GOT3 (cell line): ENCODE measurements at regions not wholly inside any gene's neighbourhood (a gene's known extent, or its start where the extent isn't known, plus 50 kb on each side); places are given as distances from the start of the nearest gene placed in this dataset.

Experiments
- DNase-seq: peaks from one replicate; lab custom pipeline; 2025; ENCODE audit warnings: mixed read lengths; lab: John Stamatoyannopoulos, UW

DNA sequence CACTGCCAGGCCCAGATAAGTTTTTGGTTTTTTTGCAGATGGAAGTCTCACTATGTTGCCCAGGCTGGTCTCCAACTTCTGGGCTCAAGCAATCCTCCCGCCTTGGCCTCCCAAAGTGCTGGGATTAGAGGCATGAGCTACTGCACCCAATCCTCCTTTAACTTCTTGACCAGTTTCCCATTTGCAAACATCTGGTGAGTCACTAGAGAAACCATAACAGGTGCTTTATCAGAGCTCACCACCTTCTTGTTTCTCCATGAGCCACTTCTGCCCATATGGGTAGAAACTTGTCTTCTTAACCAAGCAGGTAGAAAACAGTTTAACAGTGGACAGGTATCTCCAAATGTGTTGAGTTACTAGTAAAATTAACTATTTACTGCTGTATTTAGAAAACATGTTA, 128.4 kb upstream of the AP1S2 start:
- no peak for DNase-seq

DNA sequence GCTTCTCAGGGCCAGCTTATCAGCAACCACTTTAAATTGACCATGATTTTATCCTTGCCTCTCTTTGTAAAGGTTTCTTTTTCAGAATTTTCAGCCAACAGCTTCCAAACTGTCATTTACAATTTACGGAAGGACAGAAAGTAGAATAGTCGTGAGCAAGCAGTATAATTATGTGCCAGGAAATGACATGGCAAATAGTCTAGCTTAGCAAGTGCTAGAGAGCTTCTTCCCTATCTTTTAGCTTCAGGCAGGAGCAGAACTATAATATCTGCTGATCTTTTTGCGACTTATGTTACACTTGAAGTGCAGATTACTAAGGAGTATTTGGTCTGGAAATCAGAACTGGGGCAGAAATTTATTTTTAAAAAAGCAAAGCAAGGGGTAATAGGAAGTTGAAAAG, 123.0 kb upstream of the AP1S2 start:
- no peak for DNase-seq

DNA sequence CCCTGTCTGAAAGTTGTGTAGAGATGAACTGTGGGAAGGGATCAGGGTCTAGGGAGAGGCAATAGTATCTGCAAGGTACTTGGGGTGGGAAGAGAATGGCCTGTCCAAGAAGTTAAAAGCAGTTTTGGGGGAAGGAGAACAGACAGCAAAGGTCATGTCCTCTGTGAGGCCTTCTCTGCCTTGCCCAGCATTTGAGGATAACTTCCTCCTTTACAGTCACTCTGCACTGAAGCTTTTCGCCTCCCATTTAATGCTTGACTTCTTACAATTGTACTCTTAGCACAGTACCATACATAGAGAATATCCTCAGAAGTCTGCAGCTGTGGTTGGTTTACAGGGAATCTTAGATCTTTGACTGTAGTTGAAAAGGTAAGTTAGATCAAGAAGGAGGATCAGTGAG, 121.8 kb upstream of the AP1S2 start:
- no peak for DNase-seq

DNA sequence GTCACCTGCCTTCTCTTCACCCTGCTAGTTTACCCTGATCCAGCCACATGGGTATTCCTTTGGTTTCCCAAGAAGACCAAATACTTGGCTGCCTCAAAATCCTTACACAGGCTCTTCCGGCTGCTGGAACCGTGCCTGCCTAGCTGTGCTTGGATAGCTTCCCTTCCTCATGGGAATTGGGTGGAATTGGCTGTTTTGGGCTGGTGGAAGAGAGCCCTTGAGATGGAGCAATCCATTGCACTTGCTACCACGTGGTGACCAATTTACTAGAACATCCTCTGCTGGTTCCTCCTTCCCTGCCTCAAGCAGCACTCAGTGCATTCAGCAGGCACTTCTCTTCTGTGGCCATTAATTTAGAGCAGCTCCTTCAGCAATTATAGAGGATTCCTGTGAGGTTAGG, 119.3 kb upstream of the AP1S2 start:
- DNase-seq: no peak

DNA sequence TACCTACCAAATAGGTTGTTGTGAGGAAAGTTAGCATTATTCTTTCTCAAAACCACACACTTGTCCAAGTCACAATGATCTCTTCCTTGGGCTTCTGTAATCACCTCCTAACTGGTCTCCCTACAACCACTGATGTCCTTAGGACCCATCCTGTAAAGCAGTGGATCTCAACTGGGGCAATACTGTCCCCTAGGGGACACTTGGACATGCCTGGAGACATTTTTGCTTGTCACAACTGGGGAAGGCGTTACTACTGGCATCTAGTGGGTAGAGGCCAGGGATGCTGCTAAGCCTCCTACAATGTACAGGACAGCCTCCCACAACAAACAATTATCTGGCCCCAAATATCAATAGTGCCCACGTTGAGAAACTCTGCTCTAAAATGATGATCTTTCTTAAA, 118.7 kb upstream of the AP1S2 start:
- DNase-seq: no peak

DNA sequence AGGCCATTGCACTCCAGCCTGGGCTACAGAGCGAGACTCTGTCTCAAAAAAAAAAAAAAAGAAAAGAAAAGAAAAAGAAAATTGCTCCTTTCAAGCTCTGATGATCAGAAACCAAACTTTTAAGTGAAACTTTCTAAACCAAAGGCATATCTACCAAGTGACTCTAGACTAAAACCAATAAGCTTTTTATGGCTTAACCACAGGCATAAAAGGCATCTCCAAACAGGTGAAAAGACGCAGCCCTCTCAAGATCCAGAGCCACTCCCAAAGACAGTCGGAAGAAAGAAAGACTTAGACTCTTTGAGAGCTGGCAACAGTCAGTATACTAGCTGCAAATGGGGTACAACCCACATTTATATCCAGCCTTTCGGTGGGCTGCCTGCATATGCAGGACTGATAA, 117.1 kb upstream of the AP1S2 start:
- no peak for DNase-seq

DNA sequence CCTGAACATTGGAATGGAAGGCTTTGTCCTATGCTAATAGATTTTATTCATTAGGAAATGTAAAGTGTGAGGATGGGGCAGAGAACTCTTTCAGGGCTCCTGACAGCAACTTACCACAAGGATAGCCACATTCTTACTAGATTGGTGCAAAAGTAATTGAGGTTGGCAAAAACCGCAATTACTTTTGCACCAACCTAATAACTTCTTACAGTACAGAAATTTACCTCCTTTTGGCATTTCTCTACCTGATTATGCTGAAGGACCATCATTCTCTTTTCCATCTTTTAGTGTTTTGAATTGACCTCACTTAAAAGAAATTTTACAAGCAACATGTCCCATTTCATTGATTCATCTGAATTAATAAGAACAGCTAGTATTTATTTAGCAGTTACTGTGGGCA, 109.2 kb upstream of the AP1S2 start:
- DNase-seq: no peak

DNA sequence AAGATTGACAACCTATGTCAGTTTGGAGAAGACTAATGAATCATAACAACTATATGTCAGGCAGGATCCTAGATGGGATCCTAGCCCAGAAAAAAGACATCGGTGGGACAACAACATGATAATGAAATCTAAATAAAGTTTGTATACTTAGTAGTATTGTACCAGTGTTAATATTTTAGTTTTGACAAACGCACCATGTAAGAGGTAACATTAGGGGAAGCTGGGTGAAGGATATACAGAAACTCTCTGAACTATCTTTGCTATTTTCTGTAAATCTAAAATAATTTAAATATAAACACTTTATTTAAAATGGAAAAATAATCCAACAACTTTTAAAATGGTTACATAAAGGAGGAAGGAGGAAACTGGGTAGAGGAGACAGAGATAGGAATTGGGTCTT, 105.6 kb upstream of the AP1S2 start:
- no peak for DNase-seq

DNA sequence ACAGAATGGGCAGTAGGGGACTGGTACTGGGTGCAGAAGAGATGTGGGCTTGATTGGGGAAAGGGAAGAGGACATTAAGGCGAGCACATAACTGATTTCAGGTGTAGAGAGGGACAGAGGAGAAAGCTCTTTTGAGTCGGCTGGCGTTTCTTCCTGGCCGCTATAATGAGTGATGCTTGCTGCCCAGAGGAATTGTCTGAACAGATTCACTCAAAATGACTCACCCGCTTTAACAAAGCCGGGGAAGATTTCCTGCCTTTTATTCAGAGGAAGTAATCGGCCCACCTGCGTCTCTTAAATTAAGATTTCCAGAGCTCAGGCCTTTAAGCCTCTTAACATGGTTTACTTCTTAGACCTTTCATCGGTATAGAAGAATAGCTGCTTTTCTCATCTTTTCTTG, 102.1 kb upstream of the AP1S2 start:
- no peak for DNase-seq

DNA sequence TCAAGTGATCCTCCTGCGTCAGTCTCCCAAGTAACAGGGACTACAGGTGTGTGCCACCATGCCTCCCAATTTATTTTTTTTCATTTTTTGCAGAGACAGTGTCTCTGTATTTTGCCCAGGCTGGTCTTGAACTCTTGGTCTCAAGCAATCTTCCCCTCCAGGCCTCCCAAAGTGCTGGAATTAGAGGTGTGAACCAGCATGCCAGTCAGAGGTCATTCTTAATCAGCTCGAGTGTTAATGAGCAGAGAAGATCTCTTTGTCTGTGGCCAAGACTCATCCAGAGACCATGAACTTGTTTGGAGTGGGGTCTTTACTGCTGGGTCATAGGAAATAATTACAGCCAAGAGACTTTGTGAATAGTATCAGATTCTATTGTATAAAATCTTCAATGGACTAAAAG, 99.2 kb upstream of the AP1S2 start:
- no peak for DNase-seq

DNA sequence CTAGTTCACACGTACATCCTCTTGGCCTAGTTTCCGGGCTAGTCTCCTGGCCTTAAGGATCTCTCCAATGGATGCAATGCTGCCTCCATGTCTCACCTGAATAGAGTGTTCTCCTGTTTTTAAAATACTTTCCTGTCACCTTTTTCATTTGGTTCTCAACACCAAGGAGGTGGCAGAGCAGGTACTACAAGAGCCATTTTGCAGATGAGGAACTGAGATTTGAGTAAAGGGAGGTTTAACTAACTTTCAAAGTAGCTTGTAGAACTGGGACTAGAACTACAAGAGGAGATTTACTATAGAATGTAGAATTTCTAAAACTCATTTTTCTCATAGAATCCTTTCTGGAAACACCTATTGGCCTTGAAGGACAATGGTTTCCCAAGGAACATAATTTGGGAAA, 97.6 kb upstream of the AP1S2 start:
- DNase-seq: no peak

DNA sequence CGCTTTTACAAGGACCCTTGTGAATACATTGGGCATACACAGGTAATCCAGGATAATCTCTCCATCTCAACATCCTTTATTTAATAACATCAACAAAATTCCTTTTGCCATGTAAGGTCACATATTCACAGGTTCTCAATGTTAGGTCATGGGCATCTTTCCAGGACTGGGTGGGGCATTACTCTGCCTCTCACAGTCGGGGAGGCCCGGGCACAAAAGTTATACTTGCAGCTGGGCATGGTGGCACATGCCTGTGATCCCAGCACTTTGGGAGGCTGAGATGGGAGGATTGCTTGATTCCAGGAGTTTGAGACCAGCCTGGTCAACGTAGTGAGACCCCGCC, 93.7 kb upstream of the AP1S2 start:
- DNase-seq: no peak

DNA sequence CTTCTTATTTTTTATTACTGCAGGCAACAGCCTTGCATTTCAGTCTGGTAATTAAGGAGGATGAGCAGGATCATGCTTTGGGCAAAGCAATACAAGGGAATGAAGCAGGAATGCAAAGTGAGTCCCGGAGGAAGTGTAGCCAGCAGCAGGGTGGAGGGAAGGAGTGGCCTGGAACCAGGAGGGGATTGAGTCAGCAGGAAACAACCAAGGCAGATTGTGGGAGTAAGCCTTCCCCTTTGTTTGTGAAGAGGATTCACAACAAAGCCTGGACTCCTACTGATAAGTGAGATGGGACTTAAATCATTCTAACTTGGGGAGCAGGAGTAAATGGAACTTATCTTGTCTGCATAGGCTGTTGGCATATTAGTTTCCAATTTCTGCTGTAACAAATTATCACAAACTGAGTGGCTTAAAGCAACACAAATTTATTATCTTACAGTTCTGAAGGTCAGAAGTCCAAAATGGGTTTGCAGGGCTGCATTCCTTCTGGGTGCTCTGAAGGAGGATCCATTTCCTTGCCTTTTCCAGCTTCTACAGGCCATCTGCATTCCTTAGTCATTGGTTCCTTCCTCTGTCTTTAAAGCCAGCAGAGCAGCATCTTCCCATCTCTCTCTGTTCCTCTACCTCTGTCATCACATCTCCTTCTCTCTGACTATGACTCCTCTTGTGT, 93.2 kb upstream of the AP1S2 start:
- peak; percentile 37 for DNase-seq

DNA sequence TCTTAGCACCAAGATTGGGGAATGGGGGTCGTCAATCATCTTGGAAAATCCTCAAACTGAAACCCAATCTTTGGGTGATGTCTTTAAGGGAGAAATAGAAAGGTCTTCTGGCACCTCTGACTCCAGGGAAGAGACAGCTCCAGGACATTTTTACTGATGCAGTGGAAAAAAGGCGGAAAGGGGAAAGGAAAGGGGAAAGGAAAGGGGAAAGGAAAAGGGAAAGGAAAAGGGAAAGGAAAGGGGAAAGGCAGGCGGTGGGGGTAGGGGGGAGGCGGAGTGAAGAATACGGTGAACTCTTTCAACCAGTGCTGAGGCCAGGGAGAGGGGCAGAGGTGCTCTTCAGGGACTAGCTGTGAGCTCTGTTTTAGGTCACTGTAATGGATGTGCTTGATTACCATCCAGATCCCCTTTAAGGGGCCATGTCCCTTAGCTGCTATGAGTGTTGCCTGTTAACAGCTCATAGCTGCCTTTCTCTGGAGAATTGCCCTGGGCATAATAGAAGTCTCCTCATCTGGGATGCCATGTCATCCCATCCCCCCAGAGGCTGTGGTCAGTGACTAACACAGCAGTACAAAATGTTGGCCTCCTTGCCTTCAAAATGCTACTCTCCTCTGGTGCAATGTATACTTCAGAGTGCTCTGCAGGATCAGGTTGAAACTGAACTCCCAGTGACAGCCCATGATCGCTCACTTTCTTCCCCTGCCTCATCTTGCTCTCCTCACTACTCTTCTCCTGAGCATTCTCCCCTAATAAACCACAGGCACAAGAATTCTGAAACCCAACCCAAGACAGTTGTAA, 92.4 kb upstream of the AP1S2 start:
- peak; percentile 77 for DNase-seq

DNA sequence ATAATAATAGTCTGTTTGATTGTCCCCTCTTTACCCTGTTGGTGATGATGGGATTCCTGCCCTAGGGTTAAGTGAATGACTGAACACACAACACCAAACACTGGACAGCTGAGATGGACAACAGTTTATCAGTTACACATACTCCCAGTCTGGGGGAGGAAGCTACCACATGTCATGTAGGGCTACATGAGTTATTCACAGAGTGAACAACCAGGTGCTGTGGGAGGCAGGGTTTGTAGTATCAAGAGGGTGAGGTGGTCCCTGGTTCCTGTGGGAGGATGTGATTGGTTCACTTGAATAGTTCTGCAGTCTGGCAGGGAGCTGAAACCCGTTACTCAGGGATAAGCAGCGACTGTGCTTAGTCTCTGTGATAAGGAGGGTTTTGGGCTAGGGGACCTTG, 88.8 kb upstream of the AP1S2 start:
- DNase-seq: no peak

DNA sequence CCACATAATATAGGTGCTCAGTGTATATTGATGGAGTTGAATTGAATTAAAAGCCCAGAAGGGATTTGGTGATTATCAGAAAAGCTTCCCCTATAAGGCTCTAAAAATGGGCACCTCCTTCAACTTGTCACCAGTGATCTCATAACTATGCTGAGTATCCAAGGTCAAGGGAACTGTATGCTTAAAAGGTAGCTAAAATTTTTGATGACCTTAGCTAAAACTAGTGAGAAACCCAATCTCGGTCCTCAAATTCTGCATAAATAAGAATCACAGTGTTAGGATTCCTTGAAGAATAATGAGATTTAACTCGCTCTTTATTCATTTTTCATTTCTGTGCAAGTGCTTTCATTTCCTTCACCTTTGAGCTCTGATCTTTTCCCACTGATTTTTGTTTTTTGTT, 87.7 kb upstream of the AP1S2 start:
- DNase-seq: no peak

DNA sequence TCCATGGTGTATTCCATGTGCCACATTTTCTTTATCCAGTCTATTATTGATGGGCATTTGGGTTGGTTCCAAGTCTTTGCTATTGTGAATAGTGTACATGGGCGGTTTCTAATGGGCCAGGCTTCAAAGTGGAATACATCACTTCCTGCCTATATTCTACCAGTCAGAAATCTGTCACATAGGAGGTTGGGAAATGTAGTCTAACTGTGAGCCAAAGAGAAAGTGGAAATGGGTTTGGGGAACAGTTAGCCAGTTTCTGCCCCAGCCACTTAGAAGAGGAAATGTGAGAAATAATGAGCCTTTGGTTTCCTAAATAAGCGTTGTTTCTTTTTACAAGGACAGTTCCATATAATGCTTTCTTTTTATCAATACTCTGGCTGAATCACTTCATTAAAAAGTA, 85.1 kb upstream of the AP1S2 start:
- DNase-seq: no peak

DNA sequence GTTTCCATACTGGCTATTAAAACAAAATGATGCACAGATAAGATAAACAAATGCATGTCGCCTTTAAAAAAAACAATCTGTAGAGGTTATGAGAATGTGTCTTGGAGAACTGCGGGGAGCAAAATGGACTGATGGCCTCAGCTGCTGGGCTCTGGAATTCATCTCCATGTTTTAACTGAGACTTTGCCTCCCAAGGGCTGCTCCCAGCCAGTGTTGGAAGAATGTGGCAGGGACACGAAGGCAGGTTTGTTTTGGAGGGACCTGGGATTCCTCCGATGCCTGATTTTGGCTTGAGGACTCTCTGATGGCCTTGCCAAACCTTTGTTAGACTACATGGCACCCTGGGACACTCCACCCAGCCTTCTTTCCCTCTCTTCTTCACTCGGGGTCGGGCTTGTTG, 83.5 kb upstream of the AP1S2 start:
- DNase-seq: no peak

DNA sequence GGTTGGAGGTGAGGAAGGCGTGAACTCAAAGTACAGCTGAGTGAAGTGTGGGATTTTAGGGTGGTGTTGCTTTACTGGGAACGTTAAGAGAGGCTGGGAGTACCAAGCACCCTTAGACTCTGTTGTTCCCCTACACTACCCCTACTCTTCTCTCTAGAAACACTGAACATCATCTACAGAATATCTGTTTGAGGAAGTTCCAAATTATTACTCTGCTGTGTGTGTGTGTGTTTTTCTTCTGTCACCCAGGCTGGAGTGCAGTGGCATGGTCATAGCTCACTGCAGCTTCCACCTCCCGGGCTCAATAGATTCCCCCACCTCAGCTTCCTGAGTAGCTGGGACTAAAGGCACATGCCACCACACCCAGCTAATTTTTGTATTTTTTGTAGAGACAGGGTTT, 76.7 kb upstream of the AP1S2 start:
- no peak for DNase-seq

DNA sequence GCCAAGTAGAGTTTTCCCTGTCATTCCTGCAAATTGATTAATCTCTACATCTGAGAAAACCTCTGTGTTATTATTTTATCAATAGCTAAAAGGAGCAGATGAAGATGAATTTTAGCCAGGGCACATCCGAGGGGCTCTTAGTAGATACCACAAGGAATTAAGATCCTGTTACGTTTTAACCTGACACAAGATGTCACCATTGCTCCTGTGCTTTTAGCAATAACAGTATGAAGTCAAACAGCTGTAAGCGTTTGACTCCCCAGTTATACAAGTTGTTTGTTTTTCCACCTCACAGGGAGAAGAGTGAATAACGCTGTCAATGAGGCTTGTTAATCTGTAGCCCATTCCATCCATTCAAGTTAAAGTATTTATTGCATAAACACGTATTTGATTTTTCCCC, 76.0 kb upstream of the AP1S2 start:
- DNase-seq: no peak

DNA sequence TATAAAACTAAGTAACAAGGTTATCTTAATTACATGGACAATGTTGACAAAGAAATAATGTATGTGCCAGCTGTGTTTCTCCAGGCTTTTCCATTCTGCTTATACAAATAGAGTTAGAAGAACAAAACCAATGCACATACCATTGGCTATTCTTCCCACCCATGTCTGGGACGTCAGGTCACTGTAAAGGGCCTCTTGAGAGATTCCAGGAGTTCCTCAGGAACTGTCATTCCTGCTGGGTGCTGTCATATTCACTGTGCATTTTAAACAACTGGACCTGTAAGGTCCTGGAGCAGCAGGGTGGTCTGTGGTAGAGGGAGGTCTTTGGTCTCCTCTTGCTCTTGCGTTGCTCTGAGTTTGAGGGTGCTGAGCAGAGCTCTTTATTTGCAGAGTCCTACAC, 74.6 kb upstream of the AP1S2 start:
- no peak for DNase-seq

DNA sequence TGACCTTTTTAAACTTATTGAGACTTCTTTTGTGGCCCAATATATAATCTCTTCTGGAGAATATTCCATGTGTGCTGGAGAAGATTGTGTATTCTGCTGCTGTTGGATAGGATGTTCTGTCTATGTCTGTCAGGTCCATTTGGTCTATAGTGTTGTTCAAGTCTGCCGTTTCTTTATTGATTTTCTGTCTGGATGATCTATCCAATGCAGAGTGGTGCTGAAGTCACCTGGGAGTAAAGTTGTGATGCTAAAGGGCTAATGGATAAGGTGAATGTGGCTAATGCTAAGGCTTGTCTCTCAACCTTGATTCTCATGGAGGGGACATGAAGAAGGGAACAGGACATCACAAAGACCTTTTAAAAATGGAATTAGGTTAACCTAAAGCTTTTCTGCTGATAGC, 72.0 kb upstream of the AP1S2 start:
- DNase-seq: no peak

DNA sequence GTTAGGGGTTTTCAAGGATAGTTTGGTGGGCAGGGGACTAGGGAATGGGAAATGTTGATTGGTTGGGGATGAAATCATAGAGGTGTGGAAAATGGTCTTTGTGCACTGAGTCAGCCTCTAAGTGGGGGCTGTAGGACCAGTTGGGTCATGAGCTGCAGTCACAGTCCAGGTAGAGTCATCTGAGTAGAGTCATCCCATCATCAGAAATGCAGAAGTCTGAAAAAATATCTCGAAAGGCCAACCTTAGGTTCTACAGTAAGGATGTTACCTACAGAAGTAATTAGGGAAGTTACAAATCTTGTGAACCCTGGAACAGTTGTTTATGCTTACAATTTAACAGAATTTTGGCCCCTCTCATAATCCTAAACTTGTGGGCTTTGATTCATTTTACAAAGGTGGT, 63.4 kb upstream of the AP1S2 start:
- no peak for DNase-seq

DNA sequence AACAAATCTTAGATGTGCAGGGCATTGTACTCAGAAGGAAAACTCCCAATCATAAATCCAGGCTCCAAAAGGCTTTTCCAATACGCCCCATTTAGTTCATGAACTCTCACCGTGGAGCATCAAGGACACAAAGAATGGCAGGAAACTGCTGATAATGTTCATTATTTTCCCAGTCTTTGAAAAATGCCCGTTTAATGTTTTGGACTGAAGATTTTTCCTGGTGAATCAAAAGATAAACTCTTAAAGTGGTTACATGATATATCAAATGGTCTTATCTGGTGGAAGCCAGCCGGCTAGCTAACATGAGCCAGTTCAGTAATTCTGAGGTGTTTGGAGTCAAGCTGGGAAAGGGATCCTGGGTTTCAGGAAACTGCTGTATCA, 62.1 kb upstream of the AP1S2 start:
- no peak for DNase-seq
